OCI-LY1 (cell line): ENCODE measurements at regions not wholly inside any gene's neighbourhood (a gene's known extent, or its start where the extent isn't known, plus 50 kb on each side); places are given as distances from the start of the nearest gene placed in this dataset.
A peak's percentile ranks its signal among the peaks of the same experiment; 100 is the strongest.

Source experiments
- H2AFZ ChIP-seq: fragments of 200-600 bp; sonication (generic), shearing (Covaris generic); 2 replicates; pipeline ENCODE4 v1.6.0; 2014; ENCODE audit warnings: antibody characterized with exemption, mild to moderate bottlenecking, low read length
- H3F3A ChIP-seq: fragments of 200-600 bp; sonication (generic), shearing (Covaris generic); 2 replicates; pipeline ENCODE4 v1.6.0; 2014; ENCODE audit warnings: mild to moderate bottlenecking, antibody characterized with exemption, low read length, moderate library complexity; ENCODE audit not compliant: insufficient read depth
- H3K27ac ChIP-seq: fragments of 200-600 bp; sonication (generic); 2 replicates; pipeline ENCODE4 v1.5.1; 2014; ENCODE audit warnings: low read length, mixed run types, mild to moderate bottlenecking, low read depth; ENCODE audit not compliant: poor library complexity, severe bottlenecking
- H3K27me3 ChIP-seq: fragments of 200-600 bp; sonication (generic); 2 replicates; pipeline ENCODE4 v1.6.0; 2014; ENCODE audit warnings: antibody characterized with exemption, mild to moderate bottlenecking, low read length, moderate library complexity; ENCODE audit not compliant: insufficient read depth
- H3K36me3 ChIP-seq: fragments of 200-600 bp; sonication (generic); 2 replicates; pipeline ENCODE4 v1.6.1; 2014; ENCODE audit warnings: mild to moderate bottlenecking, antibody characterized with exemption, low read length, moderate library complexity, mixed read lengths; ENCODE audit not compliant: insufficient read depth
- H3K4me1 ChIP-seq: fragments of 200-600 bp; sonication (generic); 2 replicates; pipeline ENCODE4 v1.5.1; 2014; ENCODE audit warnings: mild to moderate bottlenecking, low read length, moderate library complexity; ENCODE audit not compliant: insufficient read depth, severe bottlenecking
- H3K4me2 ChIP-seq: fragments of 200-600 bp; sonication (generic), shearing (Covaris generic); 2 replicates; pipeline ENCODE4 v1.6.1; 2014; ENCODE audit warnings: low read length
- H3K4me3 ChIP-seq: fragments of 200-600 bp; sonication (generic); 2 replicates; pipeline ENCODE4 v1.5.1; 2014; ENCODE audit warnings: low read length, low read depth, mild to moderate bottlenecking, mixed read lengths; ENCODE audit not compliant: poor library complexity, severe bottlenecking
- H3K79me2 ChIP-seq: fragments of 200-600 bp; shearing (Covaris generic); 2 replicates; pipeline ENCODE4 v1.6.1; 2016; ENCODE audit warnings: mixed run types, low read length, mixed read lengths; ENCODE audit not compliant: insufficient read depth
- H3K9ac ChIP-seq: fragments of 200-600 bp; sonication (generic), shearing (Covaris generic); 2 replicates; pipeline ENCODE4 v1.6.1; 2014; ENCODE audit warnings: mild to moderate bottlenecking, low read length, mixed read lengths
- H3K9me2 ChIP-seq: fragments of 200-600 bp; sonication (generic), shearing (Covaris generic); 2 replicates; pipeline ENCODE4 v1.6.1; 2014; ENCODE audit warnings: low read depth, mild to moderate bottlenecking, low read length, mixed read lengths
- H3K9me3 ChIP-seq: fragments of 200-600 bp; shearing (Covaris generic); 2 replicates; pipeline ENCODE4 v1.6.1; 2014; ENCODE audit warnings: low read length, mixed read lengths
- H4K20me1 ChIP-seq: fragments of 200-600 bp; sonication (generic), shearing (Covaris generic); 2 replicates; pipeline ENCODE4 v1.6.0; 2016; ENCODE audit warnings: mild to moderate bottlenecking, low read length; ENCODE audit not compliant: insufficient read depth
- EZH2 ChIP-seq: fragments of 200-600 bp; sonication (generic), shearing (Covaris generic); IDR thresholded peaks from 2 replicates; pipeline ENCODE4 v1.8.0; 2017; ENCODE audit warnings: borderline replicate concordance, mixed run types, mild to moderate bottlenecking, antibody characterized with exemption, low read length, moderate library complexity, mixed read lengths
- TF ChIP-seq, protein P1 (sequence below): fragments of 200-600 bp; sonication (generic), shearing (Covaris generic); IDR thresholded peaks from 2 replicates; pipeline ENCODE4 v1.5.1; 2017; ENCODE audit warnings: mild to moderate bottlenecking, antibody characterized with exemption, low read length, moderate library complexity, mixed read lengths

DNA sequence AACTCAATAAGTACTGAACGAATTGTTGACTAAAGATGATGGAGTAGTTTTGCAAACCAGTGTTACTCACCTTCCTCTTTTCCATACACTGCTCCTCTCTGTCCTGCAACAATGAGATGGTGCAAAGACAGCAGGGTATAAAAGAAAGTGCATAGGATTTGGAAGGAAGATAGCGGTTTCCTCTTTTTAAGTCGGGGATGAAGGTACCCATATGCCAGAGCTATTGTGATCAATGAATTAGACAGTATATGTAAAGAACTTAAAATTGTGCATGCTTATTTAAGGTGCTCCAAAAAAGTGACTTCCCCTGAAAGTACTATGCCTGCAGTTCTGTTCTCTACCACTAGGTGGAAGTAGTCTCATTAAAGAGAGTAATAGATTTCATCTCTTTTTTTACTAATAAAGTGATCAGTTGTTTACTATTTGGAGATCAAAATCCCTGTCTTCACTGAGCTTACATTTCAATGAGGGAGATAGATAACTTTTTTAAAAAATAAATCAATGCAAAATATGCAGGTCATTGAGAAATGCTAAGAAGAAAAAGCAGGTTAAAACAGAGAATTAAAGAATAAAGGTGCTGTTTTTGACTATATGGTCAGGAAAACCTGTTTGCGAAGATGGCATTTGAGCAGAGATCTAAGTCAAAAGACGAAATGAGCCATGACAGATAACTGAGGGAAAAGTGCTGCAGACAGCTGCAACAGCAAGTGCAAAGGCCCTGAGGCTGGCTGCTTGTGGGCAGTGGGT, 339.7 kb upstream of the SLC14A2 start:
- no peaks in the 10 kb centered on the region for H4K20me1 ChIP-seq
- no peak overlapping the region for H3K4me2 ChIP-seq
- H3K36me3 ChIP-seq: no peaks in the 10 kb centered on the region
- H3K4me3 ChIP-seq: no peak overlapping the region
- no peak overlapping the region for H2AFZ ChIP-seq
- no peaks in the 10 kb centered on the region for H3K79me2 ChIP-seq
- TF ChIP-seq, protein P1, sequence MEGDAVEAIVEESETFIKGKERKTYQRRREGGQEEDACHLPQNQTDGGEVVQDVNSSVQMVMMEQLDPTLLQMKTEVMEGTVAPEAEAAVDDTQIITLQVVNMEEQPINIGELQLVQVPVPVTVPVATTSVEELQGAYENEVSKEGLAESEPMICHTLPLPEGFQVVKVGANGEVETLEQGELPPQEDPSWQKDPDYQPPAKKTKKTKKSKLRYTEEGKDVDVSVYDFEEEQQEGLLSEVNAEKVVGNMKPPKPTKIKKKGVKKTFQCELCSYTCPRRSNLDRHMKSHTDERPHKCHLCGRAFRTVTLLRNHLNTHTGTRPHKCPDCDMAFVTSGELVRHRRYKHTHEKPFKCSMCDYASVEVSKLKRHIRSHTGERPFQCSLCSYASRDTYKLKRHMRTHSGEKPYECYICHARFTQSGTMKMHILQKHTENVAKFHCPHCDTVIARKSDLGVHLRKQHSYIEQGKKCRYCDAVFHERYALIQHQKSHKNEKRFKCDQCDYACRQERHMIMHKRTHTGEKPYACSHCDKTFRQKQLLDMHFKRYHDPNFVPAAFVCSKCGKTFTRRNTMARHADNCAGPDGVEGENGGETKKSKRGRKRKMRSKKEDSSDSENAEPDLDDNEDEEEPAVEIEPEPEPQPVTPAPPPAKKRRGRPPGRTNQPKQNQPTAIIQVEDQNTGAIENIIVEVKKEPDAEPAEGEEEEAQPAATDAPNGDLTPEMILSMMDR: peak; percentile 87
- TF ChIP-seq EZH2: no peak
- no peaks in the 10 kb centered on the region for H3K9me3 ChIP-seq
- no peak overlapping the region for H3K9ac ChIP-seq
- H3K9me2 ChIP-seq: no peaks in the 10 kb centered on the region
- H3K27ac ChIP-seq: no peak overlapping the region
- H3K4me1 ChIP-seq: no peaks in the 10 kb centered on the region
- H3F3A ChIP-seq: no peaks in the 10 kb centered on the region
- H3K27me3 ChIP-seq: no peaks in the 10 kb centered on the region

DNA sequence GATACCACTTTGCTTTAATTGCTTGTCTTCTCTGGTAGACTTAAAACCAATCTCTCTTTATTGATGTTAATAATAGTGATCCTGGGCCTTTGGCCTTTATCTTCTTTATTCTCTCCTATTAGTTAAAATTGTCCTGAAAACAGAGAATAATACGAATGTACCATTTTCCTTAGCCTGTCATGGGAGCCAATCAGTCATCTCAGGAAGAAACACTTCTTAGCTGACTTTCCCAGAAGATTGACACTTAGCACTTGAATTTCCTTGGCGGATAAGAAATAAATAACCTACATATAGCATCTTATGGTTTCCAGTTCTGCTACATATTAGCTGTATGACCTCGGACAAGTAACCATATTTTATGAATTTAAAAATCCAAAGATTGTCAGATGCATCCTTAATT, 338.4 kb upstream of the SLC14A2 start:
- no peaks in the 10 kb centered on the region for H3K4me1 ChIP-seq
- no peak overlapping the region for H3K9ac ChIP-seq
- H2AFZ ChIP-seq: no peak overlapping the region
- no peaks in the 10 kb centered on the region for H3K27me3 ChIP-seq
- no peaks in the 10 kb centered on the region for H3F3A ChIP-seq
- no peaks in the 10 kb centered on the region for H3K9me2 ChIP-seq
- H3K27ac ChIP-seq: no peak overlapping the region
- no peaks in the 10 kb centered on the region for H3K9me3 ChIP-seq
- TF ChIP-seq, protein P1: no peak
- TF ChIP-seq EZH2: no peak
- no peak overlapping the region for H3K4me2 ChIP-seq
- no peaks in the 10 kb centered on the region for H4K20me1 ChIP-seq
- no peaks in the 10 kb centered on the region for H3K79me2 ChIP-seq
- no peaks in the 10 kb centered on the region for H3K36me3 ChIP-seq
- H3K4me3 ChIP-seq: no peak overlapping the region

DNA sequence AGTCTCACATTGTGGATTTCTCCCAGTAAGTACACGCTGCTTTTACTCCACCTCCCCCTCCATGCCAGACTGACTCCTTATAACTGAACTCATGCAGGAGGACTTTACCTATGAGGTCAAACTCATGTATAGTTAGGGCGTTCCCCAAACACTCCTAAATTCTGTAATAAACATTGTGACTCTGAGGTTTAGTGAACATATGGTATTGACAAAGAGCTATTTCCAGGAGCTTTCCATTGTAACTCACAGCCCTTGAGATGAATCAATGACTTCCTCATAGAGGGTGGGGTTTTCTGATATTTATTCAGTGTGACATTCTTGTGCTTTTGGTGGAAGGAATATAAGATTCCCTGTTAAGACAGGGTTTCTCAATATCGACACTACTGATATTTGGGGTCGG, 337.4 kb upstream of the SLC14A2 start:
- no peak overlapping the region for H2AFZ ChIP-seq
- no peak overlapping the region for H3K4me2 ChIP-seq
- H3K9me3 ChIP-seq: no peaks in the 10 kb centered on the region
- H4K20me1 ChIP-seq: no peaks in the 10 kb centered on the region
- no peaks in the 10 kb centered on the region for H3F3A ChIP-seq
- no peaks in the 10 kb centered on the region for H3K4me1 ChIP-seq
- H3K27me3 ChIP-seq: no peaks in the 10 kb centered on the region
- TF ChIP-seq, protein P1: no peak
- TF ChIP-seq EZH2: no peak
- no peaks in the 10 kb centered on the region for H3K9me2 ChIP-seq
- no peak overlapping the region for H3K9ac ChIP-seq
- no peak overlapping the region for H3K4me3 ChIP-seq
- H3K79me2 ChIP-seq: no peaks in the 10 kb centered on the region
- no peak overlapping the region for H3K27ac ChIP-seq
- H3K36me3 ChIP-seq: no peaks in the 10 kb centered on the region
